ENCODE measurements at regions not wholly inside any gene's neighbourhood (a gene's known extent, or its start where the extent isn't known, plus 50 kb on each side); places are given as distances from the start of the nearest gene placed in this dataset.

DNA sequence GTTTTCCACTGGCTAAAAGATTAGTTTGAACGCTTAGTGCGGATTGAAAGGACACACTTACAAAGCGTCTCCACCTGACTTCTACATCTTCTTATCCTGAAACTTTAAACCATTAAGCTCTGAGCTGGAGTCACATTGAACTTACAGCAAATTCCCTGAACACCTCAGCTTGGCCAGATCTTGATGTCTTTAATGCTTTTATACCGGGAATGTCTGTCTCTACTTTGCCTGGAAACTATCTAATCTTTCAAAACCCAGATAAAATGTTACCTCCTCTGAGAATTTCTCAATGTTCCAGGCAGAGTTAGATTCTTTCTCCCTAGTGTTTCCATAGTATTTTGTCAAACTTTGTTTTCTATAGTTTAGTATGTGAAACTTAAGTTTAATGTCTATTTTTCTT lies 179.9 kb downstream of the DTHD1 start:
- TF ChIP-seq, protein P1, sequence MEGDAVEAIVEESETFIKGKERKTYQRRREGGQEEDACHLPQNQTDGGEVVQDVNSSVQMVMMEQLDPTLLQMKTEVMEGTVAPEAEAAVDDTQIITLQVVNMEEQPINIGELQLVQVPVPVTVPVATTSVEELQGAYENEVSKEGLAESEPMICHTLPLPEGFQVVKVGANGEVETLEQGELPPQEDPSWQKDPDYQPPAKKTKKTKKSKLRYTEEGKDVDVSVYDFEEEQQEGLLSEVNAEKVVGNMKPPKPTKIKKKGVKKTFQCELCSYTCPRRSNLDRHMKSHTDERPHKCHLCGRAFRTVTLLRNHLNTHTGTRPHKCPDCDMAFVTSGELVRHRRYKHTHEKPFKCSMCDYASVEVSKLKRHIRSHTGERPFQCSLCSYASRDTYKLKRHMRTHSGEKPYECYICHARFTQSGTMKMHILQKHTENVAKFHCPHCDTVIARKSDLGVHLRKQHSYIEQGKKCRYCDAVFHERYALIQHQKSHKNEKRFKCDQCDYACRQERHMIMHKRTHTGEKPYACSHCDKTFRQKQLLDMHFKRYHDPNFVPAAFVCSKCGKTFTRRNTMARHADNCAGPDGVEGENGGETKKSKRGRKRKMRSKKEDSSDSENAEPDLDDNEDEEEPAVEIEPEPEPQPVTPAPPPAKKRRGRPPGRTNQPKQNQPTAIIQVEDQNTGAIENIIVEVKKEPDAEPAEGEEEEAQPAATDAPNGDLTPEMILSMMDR (IDR thresholded peaks at IDR 0.05; ENCODE audit: low read length), result no peak
- no peak for TF ChIP-seq EZH2 (IDR thresholded peaks at IDR 0.05; ENCODE audit: borderline replicate concordance, low read length)

Measured in OCI-LY1 (cell line).